ENCODE measurements at regions not wholly inside any gene's neighbourhood (a gene's known extent, or its start where the extent isn't known, plus 50 kb on each side); places are given as distances from the start of the nearest gene placed in this dataset.

DNA sequence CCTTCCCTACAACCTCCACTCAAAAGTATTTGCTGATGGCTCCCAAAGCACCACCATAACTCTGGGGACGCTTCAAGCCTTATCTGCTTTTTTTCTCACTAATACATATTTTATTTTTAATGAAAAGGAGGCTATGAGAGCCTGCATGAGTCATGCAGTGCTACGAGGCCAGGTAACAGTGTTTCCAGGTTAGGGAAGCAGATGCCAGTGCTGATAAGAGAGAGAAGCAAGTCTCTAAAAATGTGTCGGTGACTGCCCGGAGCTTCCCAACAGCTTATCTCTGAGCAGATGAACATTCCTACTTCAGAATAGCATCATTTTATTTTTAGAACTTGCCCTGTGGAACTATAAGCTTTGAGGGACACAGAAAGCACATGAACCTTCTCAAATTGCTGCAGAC, 931.5 kb downstream of the CCSER2 start:
- no peak for TF ChIP-seq CTCF (IDR thresholded peaks at IDR 0.05)

- no peak for TF ChIP-seq CTCF (IDR thresholded peaks at IDR 0.05)
These were observed 934.6 kb downstream of the CCSER2 start for GRCh38 chr10:85262992-85263391.

GRCh38 chr10:85265121-85265520, 936.7 kb downstream of the CCSER2 start:
- TF ChIP-seq CTCF (IDR thresholded peaks at IDR 0.05), result no peak

DNA sequence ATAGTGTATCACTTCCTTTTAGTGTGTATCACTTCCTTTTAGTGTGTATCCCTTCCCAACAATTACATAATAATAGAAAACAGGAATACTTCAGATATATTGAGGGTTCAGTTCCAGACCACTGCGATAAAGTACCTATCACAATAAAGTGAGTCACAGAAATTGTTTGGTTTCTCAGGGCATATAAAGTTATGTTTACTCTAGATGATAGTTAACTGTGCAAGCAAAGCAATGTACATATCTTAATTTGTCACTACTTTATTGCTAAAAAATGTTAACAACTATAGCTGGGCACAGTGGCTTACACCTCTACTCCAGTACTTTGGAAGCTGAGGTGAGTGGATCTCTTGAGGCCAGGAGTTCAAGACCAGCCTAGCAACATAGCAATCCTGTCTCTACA, 938.4 kb downstream of the CCSER2 start:
- no peak for TF ChIP-seq CTCF (IDR thresholded peaks at IDR 0.05)

DNA sequence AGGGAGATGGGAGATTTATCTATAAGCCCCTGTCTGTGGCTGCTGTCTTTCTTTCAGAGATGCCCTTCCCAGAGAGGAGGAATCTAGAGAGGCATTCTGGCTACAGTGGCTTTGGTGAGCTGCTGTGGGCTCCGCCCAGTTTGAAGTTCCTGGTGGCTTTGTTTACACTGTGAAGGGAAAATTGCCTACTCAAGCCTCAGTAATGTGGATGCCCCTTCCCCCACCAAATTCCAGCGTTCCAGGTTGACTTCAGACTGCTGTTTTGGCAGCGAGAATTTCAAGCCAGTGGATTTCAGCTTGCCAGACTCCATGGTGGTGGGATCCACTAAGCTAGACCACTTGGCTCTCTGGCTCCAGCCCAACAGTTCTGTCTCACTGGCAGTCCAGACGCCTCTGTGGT, 951.6 kb downstream of the CCSER2 start:
- TF ChIP-seq CTCF (IDR thresholded peaks at IDR 0.05), result no peak

GRCh38 chr10:85284778-85285770, 956.7 kb downstream of the CCSER2 start:
- TF ChIP-seq CTCF (IDR thresholded peaks at IDR 0.05), result no peak

- TF ChIP-seq CTCF (IDR thresholded peaks at IDR 0.05), result no peak
These were observed 965.1 kb downstream of the CCSER2 start for GRCh38 chr10:85293483-85293882.

Measured in LNCAP (cell line).